Naive thymus-derived CD4-positive, alpha-beta T cell (primary cell): ENCODE measurements at regions not wholly inside any gene's neighbourhood (a gene's known extent, or its start where the extent isn't known, plus 50 kb on each side); places are given as distances from the start of the nearest gene placed in this dataset.

Experiments
- ATAC-seq: fragments of 150-1000 bp; cut with Tn5 transposase; 2 replicates; pipeline ENCODE4 v1.10.0; 2021; ENCODE audit warnings: mild to moderate bottlenecking, moderate library complexity
- CTCF ChIA-PET: fragments of 350-600 bp; sonication (Branson Sonifier 250); formaldehyde crosslinking; loops from one replicate; lab custom pipeline; 2021; ENCODE audit warnings: antibody characterized with exemption; lab: Charles Lee
- POLR2A ChIA-PET: fragments of 350-600 bp; sonication (Branson Sonifier 250); formaldehyde crosslinking; loops from one replicate; lab custom pipeline; 2021; ENCODE audit warnings: antibody characterized with exemption, inconsistent platforms; lab: Charles Lee
- DNase-seq, 9 donors: peaks; one replicate each; pipeline versions ENCODE4 v3.0.0 to v3.0.0-alpha.2; 2020 to 2022; ENCODE audit warnings: mixed read lengths in 1 of 9
- H3K27ac ChIP-seq: one replicate; pipeline ENCODE4 v1.7.0; 2013; ENCODE audit warnings: mild to moderate bottlenecking, low read depth, low read length, moderate library complexity
- H3K27me3 ChIP-seq, 2 donors: one replicate each; pipeline ENCODE4 v1.7.0; 2013; ENCODE audit warnings: low read length in 2 of 2, mild to moderate bottlenecking in 2 of 2, moderate library complexity in 2 of 2; ENCODE audit not compliant: control insufficient read depth in 2 of 2, insufficient read depth in 2 of 2
- H3K36me3 ChIP-seq, 3 experiments: 1 replicate in 2 of 3; 2 replicates in 1 of 3; pipeline ENCODE4 v1.7.0; 2013; ENCODE audit warnings: low read length in 3 of 3, mild to moderate bottlenecking in 3 of 3, moderate library complexity in 1 of 3; ENCODE audit not compliant: insufficient read depth in 3 of 3, control insufficient read depth in 2 of 3
- H3K4me1 ChIP-seq, 2 donors: one replicate each; pipeline ENCODE4 v1.7.0; 2013; ENCODE audit warnings: low read length in 2 of 2, mild to moderate bottlenecking in 2 of 2, moderate library complexity in 1 of 2; ENCODE audit not compliant: control insufficient read depth in 2 of 2, insufficient read depth in 2 of 2
- H3K4me3 ChIP-seq: 2 replicates; pipeline ENCODE4 v1.7.0; 2013; ENCODE audit warnings: mild to moderate bottlenecking, low read length
- H3K9me3 ChIP-seq, 3 experiments: 1 replicate in 2 of 3; 2 replicates in 1 of 3; pipeline ENCODE4 v1.7.0; 2013; ENCODE audit warnings: low read length in 3 of 3; ENCODE audit not compliant: control insufficient read depth in 2 of 3
- H3K27ac Mint-ChIP-seq, 9 donors: one replicate each; pipeline ENCODE4 v1.8.0; 2020 to 2022; ENCODE audit warnings: mixed read lengths in 9 of 9, mild to moderate bottlenecking in 8 of 9, moderate library complexity in 5 of 9, inconsistent platforms in 2 of 9
- H3K27me3 Mint-ChIP-seq, 5 donors: one replicate each; pipeline ENCODE4 v1.8.0; 2021 to 2022; ENCODE audit warnings: mixed read lengths in 5 of 5, mild to moderate bottlenecking in 1 of 5
- H3K36me3 Mint-ChIP-seq, 5 donors: one replicate each; pipeline ENCODE4 v1.8.0; 2020 to 2022; ENCODE audit warnings: mixed read lengths in 5 of 5, mild to moderate bottlenecking in 3 of 5, inconsistent platforms in 1 of 5
- H3K4me1 Mint-ChIP-seq, 7 donors: one replicate each; pipeline ENCODE4 v1.8.0; 2020 to 2022; ENCODE audit warnings: mixed read lengths in 7 of 7, mild to moderate bottlenecking in 3 of 7, inconsistent platforms in 1 of 7
- H3K4me3 Mint-ChIP-seq, 10 donors: one replicate each; pipeline ENCODE4 v1.8.0; 2020 to 2022; ENCODE audit warnings: mild to moderate bottlenecking in 10 of 10, mixed read lengths in 10 of 10, moderate library complexity in 6 of 10, inconsistent platforms in 2 of 10
- H3K9me3 Mint-ChIP-seq, 11 donors: one replicate each; pipeline ENCODE4 v1.8.0; 2020 to 2022; ENCODE audit warnings: mixed read lengths in 11 of 11, mild to moderate bottlenecking in 4 of 11, inconsistent platforms in 1 of 11, moderate library complexity in 1 of 11
- intact Hi-C, 2 donors: fragments of 100-400 bp; cut with micrococcal nuclease; formaldehyde crosslinking; loops; one replicate each; pipeline ENCODE4 v1.15.1; 2023

GRCh38 chr1:115499253-115499652 is 142.5 kb upstream of the VANGL1 start:
- ChIA-PET POLR2A (no interaction called here), CTCF (no interaction called here)
- no peaks in the 10 kb centered on the region for H3K4me1 ChIP-seq
- H3K9me3 Mint-ChIP-seq: no peaks in the 10 kb centered on the region
- ATAC-seq: no peak
- no peak overlapping the region for H3K27ac ChIP-seq
- no peak overlapping the region for H3K4me3 ChIP-seq
- H3K27ac Mint-ChIP-seq: no peak overlapping the region
- H3K36me3 Mint-ChIP-seq: no peaks in the 10 kb centered on the region
- H3K4me1 Mint-ChIP-seq: no peaks in the 10 kb centered on the region
- H3K4me3 Mint-ChIP-seq: no peak overlapping the region
- H3K36me3 ChIP-seq: no peaks in the 10 kb centered on the region
- DNase-seq: no peak
- H3K27me3 ChIP-seq: no peaks in the 10 kb centered on the region
- peaks cover 0 to 6% (median 0%) of the 10 kb centered on the region in 5 donors for H3K27me3 Mint-ChIP-seq
- intact Hi-C loops: no loop called here
- no peaks in the 10 kb centered on the region for H3K9me3 ChIP-seq

GRCh38 chr1:115496904-115497527 is 144.8 kb upstream of the VANGL1 start:
- ATAC-seq: no peak
- intact Hi-C loops: no loop called here
- no peaks in the 10 kb centered on the region for H3K4me1 Mint-ChIP-seq

DNA sequence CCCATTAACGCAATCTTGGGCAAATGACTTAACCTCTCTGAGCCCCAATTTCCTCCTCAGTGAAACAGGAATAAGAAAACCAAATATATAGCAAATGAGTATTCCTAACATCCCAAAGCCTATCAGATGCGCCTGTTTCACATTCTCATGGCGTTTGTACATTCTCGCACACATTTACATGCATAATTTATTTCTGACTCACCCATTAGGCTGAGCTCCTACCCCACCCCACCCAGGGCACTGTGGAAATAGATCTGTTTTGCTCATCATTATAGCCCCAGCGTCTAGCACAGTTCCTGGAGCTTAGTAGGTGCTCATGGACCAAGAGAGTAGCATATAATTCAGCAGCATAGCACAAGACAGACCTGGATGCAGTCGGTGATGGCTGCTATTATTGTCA is 146.1 kb upstream of the VANGL1 start:
- no peak for DNase-seq
- Mint-ChIP-seq H3K27me3 (peaks cover 0 to 3% (median 0%) of the 10 kb centered on the region in 5 donors), H3K36me3 (no peaks in the 10 kb centered on the region), H3K9me3 (no peaks in the 10 kb centered on the region), H3K4me1 (no peaks in the 10 kb centered on the region), H3K27ac (no peak overlapping the region), H3K4me3 (no peak overlapping the region)
- intact Hi-C loops: no loop called here
- Histone ChIP-seq H3K27ac (no peak overlapping the region), H3K4me3 (no peak overlapping the region), H3K9me3 (no peaks in the 10 kb centered on the region), H3K4me1 (no peaks in the 10 kb centered on the region), H3K27me3 (no peaks in the 10 kb centered on the region), H3K36me3 (no peaks in the 10 kb centered on the region)
- ChIA-PET POLR2A (no interaction called here), CTCF (no interaction called here)
- no peak for ATAC-seq

More at GRCh38 chr1:115496904-115497527, 144.8 kb upstream of the VANGL1 start:
- Histone ChIP-seq H3K27ac (no peak overlapping the region), H3K4me1 (no peaks in the 10 kb centered on the region), H3K27me3 (no peaks in the 10 kb centered on the region), H3K36me3 (no peaks in the 10 kb centered on the region), H3K9me3 (no peaks in the 10 kb centered on the region), H3K4me3 (no peak overlapping the region)
- no peak for DNase-seq
- POLR2A ChIA-PET: no interaction called here
- no peaks in the 10 kb centered on the region for H3K36me3 Mint-ChIP-seq
- H3K9me3 Mint-ChIP-seq: no peaks in the 10 kb centered on the region
- H3K4me3 Mint-ChIP-seq: no peak overlapping the region
- no peak overlapping the region for H3K27ac Mint-ChIP-seq
- CTCF ChIA-PET: no interaction called here
- H3K27me3 Mint-ChIP-seq: peaks cover 0 to 6% (median 0%) of the 10 kb centered on the region in 5 donors

DNA sequence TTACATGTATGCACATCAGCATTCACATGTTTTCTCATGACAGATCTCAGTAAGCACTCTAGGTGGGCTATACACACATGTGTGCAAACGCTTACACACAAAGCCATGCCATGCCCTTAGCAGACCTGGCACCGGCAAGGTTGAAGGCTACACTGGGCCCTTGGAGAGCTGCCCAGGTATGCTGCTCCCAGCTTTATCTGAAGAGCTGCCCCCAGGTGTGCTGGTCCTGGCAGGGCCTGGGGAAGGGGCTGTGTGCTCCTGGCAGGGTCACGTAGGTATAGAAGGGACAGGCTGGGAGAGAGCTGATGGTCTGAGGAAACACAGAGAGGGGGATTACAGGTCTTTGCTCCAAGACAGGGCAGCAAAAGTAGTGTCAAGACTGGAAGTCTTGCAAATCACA is 146.7 kb upstream of the VANGL1 start:
- Histone ChIP-seq H3K4me1 (no peaks in the 10 kb centered on the region), H3K36me3 (no peaks in the 10 kb centered on the region), H3K27ac (no peak overlapping the region), H3K27me3 (no peaks in the 10 kb centered on the region), H3K4me3 (no peak overlapping the region), H3K9me3 (no peaks in the 10 kb centered on the region)
- intact Hi-C loops: no loop called here
- no peak for DNase-seq
- ChIA-PET POLR2A (no interaction called here), CTCF (no interaction called here)
- no peaks in the 10 kb centered on the region for H3K9me3 Mint-ChIP-seq
- H3K36me3 Mint-ChIP-seq: no peaks in the 10 kb centered on the region
- no peak overlapping the region for H3K27ac Mint-ChIP-seq
- peaks cover 0 to 3% (median 0%) of the 10 kb centered on the region in 5 donors for H3K27me3 Mint-ChIP-seq
- H3K4me1 Mint-ChIP-seq: no peaks in the 10 kb centered on the region
- ATAC-seq: peak; percentile 8
- H3K4me3 Mint-ChIP-seq: no peak overlapping the region

DNA sequence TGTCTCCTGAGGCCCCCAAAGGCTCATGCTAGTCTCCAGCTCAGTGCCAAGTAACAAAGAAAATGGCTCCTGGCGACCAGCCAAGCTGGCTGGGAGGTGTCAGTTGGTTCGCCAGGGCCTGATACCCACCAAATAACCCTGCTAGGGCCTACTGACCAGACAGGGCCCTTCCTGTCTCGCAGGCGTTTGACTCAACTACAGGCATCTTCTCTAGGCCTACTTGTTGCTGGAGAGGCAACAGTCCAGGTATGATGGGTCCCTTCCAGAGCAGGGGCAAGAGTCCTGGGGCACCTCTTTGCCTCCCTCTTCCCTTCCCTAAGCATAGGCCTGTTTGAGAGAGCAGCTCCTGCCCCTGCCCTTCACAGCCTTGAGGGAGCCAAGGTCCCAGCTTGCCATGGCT is 147.9 kb upstream of the VANGL1 start:
- H3K27ac ChIP-seq: no peak overlapping the region
- H3K9me3 Mint-ChIP-seq: peaks cover 0 to 9% (median 0%) of the 10 kb centered on the region in 11 donors
- POLR2A ChIA-PET: no interaction called here
- H3K27ac Mint-ChIP-seq: no peak overlapping the region
- H3K4me1 Mint-ChIP-seq: no peaks in the 10 kb centered on the region
- no peaks in the 10 kb centered on the region for H3K36me3 Mint-ChIP-seq
- H3K4me3 ChIP-seq: no peak overlapping the region
- no peak for ATAC-seq
- H3K27me3 ChIP-seq: no peaks in the 10 kb centered on the region
- DNase-seq: no peak
- no peak overlapping the region for H3K4me3 Mint-ChIP-seq
- H3K27me3 Mint-ChIP-seq: peaks cover 0 to 3% (median 0%) of the 10 kb centered on the region in 5 donors
- CTCF ChIA-PET: no interaction called here
- no peaks in the 10 kb centered on the region for H3K9me3 ChIP-seq
- H3K36me3 ChIP-seq: no peaks in the 10 kb centered on the region
- intact Hi-C loops: no loop called here
- H3K4me1 ChIP-seq: no peaks in the 10 kb centered on the region

DNA sequence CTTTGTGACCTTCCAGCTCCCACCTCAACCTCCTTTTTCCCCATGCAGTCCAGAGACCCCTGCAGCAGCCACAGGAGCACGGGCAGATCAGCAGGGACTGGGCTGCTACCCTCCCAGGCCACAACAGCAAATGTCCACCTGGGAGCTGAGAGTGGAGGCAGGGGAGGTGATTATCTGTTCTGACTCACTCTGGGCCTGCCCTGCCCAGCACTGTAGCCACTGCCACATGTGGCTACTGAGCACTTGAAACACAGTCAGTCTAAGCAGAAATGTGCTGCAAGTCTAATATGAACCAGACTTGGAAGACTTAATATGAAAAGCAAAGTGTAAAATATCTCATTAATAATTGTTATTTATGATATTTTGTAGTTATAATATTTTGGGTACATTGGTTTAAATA is 148.9 kb upstream of the VANGL1 start:
- Histone ChIP-seq H3K4me1 (no peaks in the 10 kb centered on the region), H3K27ac (no peak overlapping the region), H3K27me3 (no peaks in the 10 kb centered on the region), H3K36me3 (no peaks in the 10 kb centered on the region), H3K9me3 (no peaks in the 10 kb centered on the region), H3K4me3 (no peak overlapping the region)
- ChIA-PET CTCF (no interaction called here), POLR2A (no interaction called here)
- DNase-seq (no peak), ATAC-seq (no peak)
- Mint-ChIP-seq H3K27ac (no peak overlapping the region), H3K9me3 (peaks cover 0 to 9% (median 0%) of the 10 kb centered on the region in 11 donors), H3K4me1 (no peaks in the 10 kb centered on the region), H3K27me3 (no peaks in the 10 kb centered on the region), H3K4me3 (no peak overlapping the region), H3K36me3 (no peaks in the 10 kb centered on the region)
- intact Hi-C loops: no loop called here

GRCh38 chr1:115492019-115492595 is 149.7 kb upstream of the VANGL1 start:
- H3K36me3 Mint-ChIP-seq: no peaks in the 10 kb centered on the region
- ChIA-PET POLR2A (no interaction called here), CTCF (no interaction called here)
- intact Hi-C loops: no loop called here
- no peaks in the 10 kb centered on the region for H3K27me3 Mint-ChIP-seq
- ATAC-seq (no peak), DNase-seq (no peak)
- Histone ChIP-seq H3K27me3 (no peaks in the 10 kb centered on the region), H3K27ac (no peak overlapping the region), H3K36me3 (no peaks in the 10 kb centered on the region), H3K4me1 (no peaks in the 10 kb centered on the region), H3K9me3 (no peaks in the 10 kb centered on the region), H3K4me3 (no peak overlapping the region)
- H3K4me1 Mint-ChIP-seq: no peaks in the 10 kb centered on the region
- peaks cover 0 to 9% (median 0%) of the 10 kb centered on the region in 11 donors for H3K9me3 Mint-ChIP-seq
- H3K4me3 Mint-ChIP-seq: no peak overlapping the region
- no peak overlapping the region for H3K27ac Mint-ChIP-seq
